HG02870 (cell line): ENCODE measurements at regions not wholly inside any gene's neighbourhood (a gene's known extent, or its start where the extent isn't known, plus 50 kb on each side); places are given as distances from the start of the nearest gene placed in this dataset.
A peak's percentile ranks its signal among the peaks of the same experiment; 100 is the strongest.
"Not testable (repeated sequence)": the region's sequence is repeated elsewhere in the genome, so short reads cannot be mapped to it uniquely, and the experiment has no call there.

Source experiments
- ATAC-seq: cut with Tn5 transposase; IDR thresholded peaks from one replicate; pipeline ENCODE4 v1.9.1; 2021; ENCODE audit warnings: mild to moderate bottlenecking, moderate library complexity; ENCODE audit not compliant: unreplicated experiment

DNA sequence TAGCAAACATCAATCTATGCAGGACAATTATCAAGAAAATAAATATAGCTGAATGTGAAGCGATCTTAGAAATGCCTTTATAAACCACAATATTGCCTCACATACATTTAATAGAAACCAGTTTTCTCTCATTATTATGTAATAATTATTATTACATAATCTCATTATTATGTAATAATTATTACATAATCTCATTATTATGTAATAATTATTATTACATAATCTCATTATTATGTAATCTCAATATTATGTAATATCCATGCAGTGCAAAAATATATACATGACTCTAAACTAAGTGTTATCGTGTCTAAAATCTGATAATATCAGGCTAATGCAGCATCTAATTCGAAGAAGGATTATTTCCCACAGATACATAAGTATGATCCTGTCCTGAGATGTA is 563.9 kb upstream of the SEMA6A start:
- no peak for ATAC-seq

DNA sequence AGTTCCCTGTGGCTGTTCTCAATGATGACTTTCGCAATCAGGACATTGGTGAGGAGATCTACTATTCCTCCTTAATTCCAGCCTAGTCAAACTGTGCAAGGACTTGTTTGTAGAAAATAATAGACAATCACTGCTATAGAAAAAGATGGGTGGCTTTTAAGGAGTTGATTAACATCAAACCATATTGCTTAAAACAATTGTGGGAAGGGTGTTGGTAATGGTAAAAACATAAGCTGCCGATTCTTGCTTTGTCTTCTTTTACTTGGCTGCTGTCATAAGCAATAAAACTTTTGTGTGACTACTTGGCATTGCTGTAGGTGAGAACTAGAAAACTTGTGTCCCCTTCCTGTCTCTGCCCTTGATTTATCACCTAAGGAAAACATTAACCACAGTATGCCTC is 561.2 kb upstream of the SEMA6A start:
- no peak for ATAC-seq

DNA sequence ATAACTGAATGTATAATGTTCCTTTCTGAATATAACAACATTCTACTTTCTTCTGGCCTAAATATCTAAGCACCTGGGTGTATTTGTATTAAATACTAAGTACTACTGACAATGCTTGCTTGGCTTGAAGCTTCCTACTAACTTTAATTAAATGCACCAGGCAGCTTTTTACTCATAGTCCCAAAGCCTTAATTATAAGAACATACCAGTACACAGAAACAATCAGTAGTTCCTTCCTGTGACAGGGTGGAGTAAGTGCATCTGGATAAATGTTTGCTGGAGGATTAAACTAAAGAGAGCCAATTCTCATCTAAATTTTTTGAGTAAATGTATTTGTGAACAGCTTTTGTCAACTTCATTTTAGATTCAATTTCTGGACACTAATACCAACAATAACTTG is 558.6 kb upstream of the SEMA6A start:
- ATAC-seq: no peak

DNA sequence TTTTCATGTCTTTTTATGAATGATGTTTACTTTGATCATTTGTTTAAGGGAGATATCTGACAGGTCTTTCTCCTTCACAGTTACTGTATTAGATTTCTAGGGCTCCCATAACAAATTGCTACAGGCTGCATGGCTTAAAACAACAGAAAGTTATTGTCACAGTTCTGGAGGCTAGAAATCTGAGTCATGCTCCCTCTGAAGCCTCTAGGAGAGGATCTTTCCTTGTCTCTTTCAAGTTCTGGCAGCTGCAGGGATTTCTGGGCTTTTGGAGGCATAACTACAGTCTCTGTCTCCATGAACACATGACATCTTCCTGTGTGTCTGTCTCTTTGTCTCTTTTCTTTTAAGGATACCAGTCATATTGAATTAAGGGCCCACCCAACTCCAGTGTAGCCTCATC is 557.3 kb upstream of the SEMA6A start:
- ATAC-seq: no peak

DNA sequence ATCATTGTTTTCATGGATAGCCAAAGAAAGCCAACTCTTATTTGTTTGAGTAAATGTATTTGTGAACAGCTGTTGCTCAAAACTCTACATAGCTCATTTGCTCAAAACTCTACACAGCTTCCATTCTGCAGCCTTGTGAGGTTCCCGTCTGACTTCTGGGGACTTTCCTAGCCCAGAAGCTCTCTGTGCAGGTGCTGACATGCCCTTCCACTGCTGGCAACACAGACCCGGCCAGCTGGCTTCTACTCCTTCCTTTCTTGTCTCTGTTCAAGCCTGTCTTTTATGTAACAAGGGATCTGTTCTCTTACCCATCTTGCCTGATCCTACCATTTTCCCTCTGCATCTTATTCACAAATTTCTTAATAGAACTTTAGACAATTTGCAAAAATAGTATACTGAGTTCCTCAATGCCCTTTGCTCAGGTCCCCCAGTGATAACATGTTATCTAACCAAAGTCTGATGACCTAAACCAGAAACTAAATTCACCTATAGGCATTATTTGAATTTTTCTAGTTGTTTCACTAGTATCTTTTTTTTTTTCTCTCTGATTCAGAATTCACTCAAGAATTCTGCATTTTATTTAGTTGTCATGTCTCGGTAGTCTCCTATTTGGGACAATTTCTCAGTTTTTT is 556.5 kb upstream of the SEMA6A start:
- ATAC-seq: peak; percentile 97

DNA sequence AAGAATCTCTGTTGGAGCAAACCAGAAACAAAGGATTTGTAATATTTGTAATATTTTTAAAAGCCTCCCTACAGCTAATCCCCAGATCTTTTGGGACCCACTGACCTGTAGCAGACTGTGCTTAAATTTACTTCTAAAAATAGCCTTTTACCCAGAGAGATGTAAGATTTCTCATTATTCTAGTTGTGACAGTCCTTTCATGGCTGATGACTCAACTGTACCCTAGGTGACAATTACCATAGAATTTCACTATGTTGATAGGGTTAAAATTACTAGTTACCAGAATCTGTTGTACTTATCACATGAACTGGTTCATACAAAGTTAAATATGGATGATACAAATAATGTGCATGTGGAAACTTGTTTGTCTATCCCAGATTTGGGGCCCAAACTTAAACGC is 543.9 kb upstream of the SEMA6A start:
- ATAC-seq: peak; percentile 92

DNA sequence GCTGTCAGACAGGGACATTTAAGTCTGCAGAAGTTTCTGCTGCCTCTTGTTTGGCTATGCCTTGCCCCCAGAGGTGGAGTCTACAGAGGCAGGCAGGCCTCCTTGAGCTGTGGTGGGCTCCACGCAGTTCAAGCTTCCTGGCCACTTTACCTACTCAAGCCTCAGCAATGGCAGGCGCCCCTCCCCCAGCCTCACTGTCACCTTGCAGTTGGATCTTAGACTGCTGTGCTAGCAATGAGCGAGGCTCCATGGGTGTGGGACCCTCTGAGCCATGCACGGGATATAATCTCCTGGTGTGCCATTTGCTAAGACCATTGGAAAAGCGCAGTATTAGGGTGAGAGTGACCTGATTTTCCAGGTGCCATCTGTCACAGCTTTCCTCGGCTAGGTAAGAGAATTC is 542.7 kb upstream of the SEMA6A start:
- ATAC-seq: not testable (repeated sequence)

DNA sequence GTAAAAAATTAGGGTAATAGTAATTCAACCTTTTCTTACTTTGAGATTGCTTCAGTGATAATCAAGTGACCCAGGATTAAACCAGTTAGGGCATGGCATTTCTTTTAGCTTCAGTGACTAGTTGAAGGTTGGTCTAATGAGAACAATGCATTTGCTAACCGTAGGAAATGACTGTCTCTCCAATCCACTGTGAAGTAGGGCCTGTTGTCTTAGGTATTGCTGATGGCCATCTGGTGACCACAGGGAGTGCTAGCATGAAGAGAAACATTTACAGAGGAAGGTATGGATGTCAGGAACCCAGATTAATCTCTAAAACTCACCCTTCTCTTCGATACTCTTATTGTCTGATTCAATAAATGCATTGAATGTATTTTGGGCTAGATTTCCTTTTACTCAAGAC is 535.9 kb upstream of the SEMA6A start:
- no peak for ATAC-seq

DNA sequence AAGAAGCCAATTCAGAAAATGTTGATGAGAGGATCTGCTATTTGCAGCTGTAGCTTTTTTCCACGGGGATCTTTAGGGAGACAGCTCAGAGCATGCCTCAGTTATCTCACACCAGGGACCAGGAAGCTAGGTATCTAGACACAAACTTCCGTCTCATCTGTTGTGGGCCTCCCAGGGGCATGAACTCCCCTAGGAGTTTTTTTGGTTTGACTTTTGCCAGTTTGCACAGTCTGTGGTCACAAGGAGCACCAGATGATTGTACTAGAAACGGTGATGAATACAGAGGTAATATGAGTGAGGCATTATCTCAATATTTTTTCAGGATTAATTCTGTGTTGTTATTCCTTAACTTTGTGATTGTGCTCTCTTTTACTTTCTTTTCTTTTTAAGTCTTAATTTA is 533.2 kb upstream of the SEMA6A start:
- peak; percentile 67 for ATAC-seq

DNA sequence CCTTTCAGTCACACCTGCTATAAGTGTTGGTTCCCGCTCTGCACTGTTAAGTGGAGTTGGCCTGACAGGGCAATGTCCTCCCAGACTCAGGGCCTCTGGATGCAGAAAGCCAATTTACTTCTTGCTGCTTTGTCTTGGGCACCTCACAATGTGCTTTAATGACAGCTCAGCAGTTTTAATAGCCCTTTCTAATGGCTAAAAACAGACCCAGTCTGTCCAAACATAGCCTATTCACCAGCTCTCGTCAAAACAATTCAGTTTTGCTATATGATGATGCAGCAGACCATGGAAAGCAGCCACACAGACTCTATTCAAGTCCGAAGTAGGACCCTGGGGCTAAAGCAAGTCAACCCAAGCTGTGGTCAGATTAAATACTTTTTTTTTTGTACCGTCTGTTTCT is 529.1 kb upstream of the SEMA6A start:
- no peak for ATAC-seq

DNA sequence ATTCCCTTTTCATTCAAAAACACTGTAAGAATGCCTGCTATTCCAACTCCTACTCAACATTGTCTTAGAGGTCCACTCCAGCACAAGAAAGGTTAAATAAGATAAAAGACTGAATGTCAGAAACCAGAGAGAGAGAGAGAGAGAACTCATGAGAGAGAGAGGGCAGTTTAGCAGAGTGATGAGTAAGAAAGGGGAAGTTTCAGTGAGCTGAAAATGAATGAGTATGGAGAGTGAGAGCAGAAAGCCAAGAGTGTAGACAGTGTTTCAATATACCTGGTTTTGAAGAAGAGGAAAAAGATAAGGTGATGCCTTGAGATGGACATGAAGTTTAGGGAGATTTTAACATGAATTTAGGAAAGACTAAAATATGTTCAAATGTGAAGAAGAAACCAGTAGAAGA is 528.0 kb upstream of the SEMA6A start:
- peak; percentile 73 for ATAC-seq

DNA sequence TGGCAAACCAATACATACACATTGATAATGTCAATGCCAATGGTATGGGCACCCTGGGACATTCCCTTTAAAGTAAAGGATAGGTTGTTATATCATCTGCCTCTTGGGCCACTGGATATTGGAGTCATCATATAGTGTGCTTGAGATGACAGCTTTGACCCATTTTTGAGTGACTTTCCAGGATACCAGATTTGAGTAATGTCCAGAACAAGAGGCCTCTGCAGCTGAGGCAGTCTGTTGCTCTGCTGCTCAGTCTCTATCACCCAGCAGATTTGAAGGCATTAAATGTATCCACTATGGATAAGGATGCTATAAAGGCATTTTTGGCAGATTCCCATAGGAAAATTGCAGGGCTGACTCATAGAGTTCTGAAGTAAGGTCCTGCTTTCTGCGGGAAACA is 525.6 kb upstream of the SEMA6A start:
- ATAC-seq: no peak

DNA sequence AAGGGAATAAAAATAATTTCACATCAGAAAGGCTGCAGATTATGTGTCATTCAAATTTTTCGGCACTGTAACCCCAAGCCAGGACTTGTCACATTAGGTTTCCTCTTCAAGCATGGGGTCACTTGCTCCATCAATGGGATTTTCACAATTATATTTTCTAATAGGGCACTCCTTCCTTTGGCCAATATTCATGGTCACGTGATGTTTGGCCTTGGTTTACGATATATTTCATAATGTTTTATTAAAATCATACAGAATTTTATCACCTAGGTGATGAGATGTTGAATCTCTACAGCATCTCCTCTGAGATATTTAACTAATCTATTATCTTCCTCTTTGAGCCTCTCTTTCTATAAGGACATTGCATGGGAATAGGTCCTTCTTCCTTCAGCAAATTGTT is 523.5 kb upstream of the SEMA6A start:
- no peak for ATAC-seq

DNA sequence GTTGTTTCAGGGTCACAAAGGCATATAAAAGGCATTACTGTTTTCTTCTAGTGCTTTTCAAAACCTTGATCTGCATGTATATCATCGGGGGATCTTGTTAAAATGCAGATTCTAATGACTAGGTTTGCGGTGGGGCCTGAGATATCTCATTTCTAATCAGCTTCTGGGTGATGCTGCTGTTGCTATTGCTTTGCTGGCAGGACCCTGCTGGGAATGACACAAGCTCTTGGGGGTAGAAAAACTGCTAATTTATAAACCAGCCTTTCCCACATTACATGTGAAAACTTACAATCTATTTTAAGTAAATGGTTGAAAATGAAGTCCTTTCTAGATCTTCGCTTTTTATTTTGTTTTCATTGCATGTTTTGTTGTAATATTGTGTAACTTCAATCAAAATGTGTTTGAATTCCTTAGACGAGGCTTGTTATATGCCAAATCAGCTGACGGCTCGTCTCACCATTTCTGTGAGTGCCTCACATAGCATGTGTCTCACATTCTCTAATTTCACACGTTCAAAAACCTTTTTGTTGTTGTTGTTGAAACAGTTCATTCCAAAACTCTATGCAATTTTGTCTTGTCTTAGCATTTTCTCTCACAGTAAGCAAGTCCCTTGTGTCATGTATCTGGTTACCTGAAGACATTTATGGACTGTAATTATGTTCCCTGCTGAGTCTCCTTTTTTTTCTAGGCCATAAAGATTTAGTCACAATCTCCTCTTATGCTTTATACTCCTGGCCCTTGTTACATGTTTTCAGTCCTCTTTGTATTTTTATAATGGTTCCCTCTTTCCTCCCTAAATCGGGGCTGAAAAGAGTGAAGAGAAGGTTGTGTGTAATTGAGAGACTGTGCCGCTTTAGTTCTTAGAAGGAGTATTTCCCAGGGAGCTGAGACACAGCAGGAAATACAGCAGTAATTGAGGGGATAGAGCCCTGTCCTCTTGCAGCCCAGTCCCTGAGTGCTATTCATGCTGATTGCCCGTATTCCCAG is 521.0 kb upstream of the SEMA6A start:
- no peak for ATAC-seq

DNA sequence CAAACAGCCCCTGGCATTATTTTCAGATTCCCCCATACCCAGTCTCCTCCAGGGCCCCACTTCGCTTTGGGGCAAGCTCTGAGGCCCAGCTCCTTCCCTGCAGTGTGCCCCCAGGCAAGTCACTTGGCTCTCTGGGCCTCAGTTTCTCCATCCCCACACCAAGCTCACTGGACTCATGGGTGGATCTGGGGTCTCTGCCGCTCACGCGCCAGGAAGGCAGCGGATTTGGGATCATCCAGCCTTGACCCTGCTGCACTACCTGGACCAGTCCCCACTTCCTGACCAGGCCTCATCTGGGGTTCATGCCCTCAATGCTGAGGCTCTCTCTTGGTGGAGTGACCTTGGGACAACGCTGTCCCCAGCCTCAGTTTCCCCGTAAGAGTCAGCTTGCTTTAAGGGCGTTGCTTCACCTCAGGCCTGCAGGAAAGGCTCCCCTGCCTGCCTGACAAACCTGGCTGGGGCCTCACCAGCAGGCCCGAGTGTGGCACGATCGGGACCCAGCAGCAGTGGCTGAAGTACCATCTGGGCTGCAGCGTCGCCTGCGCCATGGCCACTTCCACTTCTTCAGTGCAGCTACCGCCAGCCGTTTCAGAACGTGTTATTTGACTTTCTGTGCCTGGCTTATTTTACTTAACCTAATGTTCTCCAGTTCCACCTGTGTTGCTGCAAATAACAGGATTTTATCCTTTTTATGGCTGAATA is 519.6 kb upstream of the SEMA6A start:
- ATAC-seq: no peak

DNA sequence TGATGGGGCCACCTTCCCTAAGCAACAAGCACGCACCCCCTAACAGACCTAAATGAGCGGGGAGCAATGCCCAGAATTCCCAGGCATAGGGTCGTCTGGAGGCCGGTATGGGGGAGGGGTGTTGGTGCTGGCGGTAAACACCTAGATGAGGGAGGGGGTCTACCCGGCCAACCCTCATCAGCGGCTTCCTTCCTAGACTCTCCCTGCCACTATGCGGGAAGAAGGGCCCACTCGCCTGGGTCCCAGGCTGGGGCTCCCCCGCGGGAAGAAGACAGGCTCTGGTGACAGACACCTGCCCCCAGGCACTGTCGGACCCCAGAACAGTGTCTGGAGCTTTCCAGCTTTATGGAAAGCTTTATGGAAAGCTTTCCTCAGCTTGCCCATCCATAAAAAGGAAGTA is 519.0 kb upstream of the SEMA6A start:
- ATAC-seq: no peak

DNA sequence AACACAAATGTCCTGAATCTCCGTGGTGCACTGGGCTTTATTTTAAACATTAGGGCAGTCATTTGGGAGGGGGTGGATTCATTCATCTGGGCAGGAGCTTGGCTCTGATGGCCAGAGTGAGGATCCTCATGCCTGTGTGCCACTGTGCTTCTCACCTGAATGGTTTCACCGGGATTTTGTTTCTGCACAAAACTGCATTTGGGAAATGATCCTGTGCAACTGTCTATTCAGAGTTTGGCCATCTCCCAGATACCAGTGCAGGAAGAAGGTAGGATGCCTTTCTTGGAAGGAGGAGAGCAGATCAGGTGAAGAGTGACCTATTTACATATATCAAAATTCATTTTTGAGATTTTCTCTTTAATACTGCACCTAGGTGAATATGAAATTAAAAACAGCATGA is 514.4 kb upstream of the SEMA6A start:
- no peak for ATAC-seq

DNA sequence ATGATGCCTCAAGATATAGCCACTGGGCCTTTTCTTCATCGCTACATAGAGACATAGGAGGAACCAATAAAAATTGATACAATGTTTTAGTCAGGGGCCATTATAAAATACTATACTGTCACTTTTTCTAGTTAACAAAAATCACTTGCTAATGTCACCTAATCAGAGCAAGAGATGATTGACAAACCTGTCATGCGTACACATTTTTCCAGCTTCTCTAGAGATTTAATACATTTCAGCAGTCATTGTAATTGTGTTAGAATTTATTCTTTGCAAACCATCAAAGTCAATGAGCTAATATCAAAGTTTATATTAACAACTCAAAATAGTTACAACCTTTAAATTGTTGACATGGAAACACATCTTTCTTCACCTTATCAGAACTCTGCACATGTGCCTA is 513.6 kb upstream of the SEMA6A start:
- ATAC-seq: no peak

DNA sequence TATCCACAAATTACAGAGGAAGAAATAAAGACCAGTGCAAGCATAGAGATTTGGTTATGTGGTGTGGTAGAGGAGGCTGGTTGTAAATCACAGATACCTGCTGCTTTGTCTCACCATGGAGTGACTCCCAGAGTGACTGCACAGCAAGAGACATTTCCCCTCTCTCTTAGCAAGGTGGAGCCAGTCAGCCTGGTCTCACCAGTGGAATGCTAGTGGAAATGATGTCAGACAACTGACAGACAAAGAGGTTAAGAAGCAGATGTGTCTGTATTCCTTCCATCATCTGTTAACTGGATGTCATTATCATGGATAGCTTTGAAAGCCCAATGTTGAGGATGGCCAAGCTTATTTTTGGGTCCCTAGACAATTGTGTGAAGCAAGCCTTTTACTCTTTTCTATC is 509.4 kb upstream of the SEMA6A start:
- no peak for ATAC-seq

DNA sequence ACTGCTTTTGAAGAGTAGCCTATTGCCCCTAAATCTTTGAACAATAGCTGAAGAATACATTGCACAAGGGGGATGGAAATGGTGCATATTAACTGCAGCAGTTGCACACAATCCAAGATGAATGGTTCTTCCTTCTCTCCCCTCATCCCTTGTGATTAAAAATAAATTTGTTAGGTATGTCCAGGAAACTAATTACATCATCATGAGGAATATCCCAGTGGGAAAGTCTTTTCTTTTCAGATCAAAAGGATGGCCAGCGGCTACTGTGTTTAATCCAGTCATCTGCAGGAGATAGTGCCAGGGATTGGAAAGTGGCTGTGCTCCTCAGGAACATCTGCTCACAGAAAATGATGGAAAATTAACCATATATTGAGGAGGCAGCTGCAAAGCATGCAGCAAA is 508.4 kb upstream of the SEMA6A start:
- no peak for ATAC-seq

DNA sequence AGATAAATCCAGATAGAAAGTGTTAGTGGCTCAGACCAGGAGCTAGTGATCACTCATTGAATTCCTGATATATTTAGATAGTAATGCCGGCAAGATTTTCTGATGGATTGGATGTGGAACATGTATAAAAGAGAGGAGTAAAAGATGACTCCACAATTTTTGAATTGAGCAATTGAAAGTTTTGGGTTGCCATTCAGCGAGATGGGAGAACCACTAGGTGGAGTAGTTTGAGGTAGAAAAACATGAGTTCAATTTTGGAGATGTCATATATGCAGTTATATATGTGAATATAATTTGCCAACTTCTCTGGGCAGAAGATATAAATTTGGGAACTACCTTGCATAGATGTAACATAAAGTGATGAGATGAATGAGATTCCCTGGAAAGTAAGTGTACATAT is 502.5 kb upstream of the SEMA6A start:
- ATAC-seq: no peak

DNA sequence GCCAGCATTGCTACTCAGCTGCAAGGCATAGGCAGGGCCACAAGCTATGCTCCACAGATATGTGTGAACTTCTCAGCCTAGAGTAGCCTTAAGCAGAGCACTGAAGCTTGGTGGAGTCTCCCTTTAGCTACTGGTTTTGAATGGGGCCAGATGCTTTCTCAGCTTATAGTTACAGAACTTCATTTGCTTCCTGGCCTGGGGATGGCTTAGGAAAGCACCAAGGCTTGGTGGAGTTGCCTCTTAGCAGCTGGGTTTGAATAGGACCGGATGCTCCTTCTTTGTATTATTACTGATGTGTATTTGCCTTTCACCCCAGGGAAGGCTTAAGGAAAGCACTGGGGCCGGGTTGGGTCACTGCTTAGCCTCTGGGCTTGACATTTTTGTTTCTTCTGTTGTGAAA is 497.8 kb upstream of the SEMA6A start:
- no peak for ATAC-seq
